Right renal cortex interstitium (tissue), 3 donors: ENCODE measurements at regions not wholly inside any gene's neighbourhood (a gene's known extent, or its start where the extent isn't known, plus 50 kb on each side); places are given as distances from the start of the nearest gene placed in this dataset.

Experiments
- DNase-seq, 3 donors: peaks; one replicate each; pipeline ENCODE4 v3.0.0-alpha.2; 2013; ENCODE audit warnings: low read depth in 3 of 3, low spot score in 2 of 3

GRCh38 chr10:4456279-4456678, 369.7 kb upstream of the AKR1E2 start:
- DNase-seq, result no peak

GRCh38 chr10:4453950-4454349, 372.1 kb upstream of the AKR1E2 start:
- no peak for DNase-seq

- no peak for DNase-seq
These were observed 372.7 kb upstream of the AKR1E2 start for GRCh38 chr10:4453276-4453675.

- DNase-seq, result no peak
These were observed 374.8 kb upstream of the AKR1E2 start for GRCh38 chr10:4450981-4451908.

- DNase-seq, result no peak
These were observed 375.8 kb upstream of the AKR1E2 start for GRCh38 chr10:4450169-4450568.

GRCh38 chr10:4448030-4448429, 378.0 kb upstream of the AKR1E2 start:
- no peak for DNase-seq

- DNase-seq, result no peak
These were observed 382.6 kb upstream of the AKR1E2 start for GRCh38 chr10:4443419-4443818.

GRCh38 chr10:4442296-4442695, 383.7 kb upstream of the AKR1E2 start:
- no peak for DNase-seq

GRCh38 chr10:4440260-4440659, 385.7 kb upstream of the AKR1E2 start:
- no peak for DNase-seq

GRCh38 chr10:4437791-4438190, 388.2 kb upstream of the AKR1E2 start:
- DNase-seq, result no peak

GRCh38 chr10:4437061-4437460, 388.9 kb upstream of the AKR1E2 start:
- DNase-seq, result no peak

- DNase-seq, result no peak
These were observed 389.9 kb upstream of the AKR1E2 start for GRCh38 chr10:4436103-4436502.

- DNase-seq, result peak; percentile 34 to 55 (median 45)
These were observed 391.4 kb upstream of the AKR1E2 start for GRCh38 chr10:4434516-4435071.

GRCh38 chr10:4434105-4434504, 391.9 kb upstream of the AKR1E2 start:
- DNase-seq, result peak in 1 of 3 donors; percentile 9

GRCh38 chr10:4431114-4431863, 394.7 kb upstream of the AKR1E2 start:
- no peak for DNase-seq

GRCh38 chr10:4429571-4429970, 396.4 kb upstream of the AKR1E2 start:
- no peak for DNase-seq

GRCh38 chr10:4427532-4427931, 398.5 kb upstream of the AKR1E2 start:
- DNase-seq, result no peak

- DNase-seq, result no peak
These were observed 399.1 kb upstream of the AKR1E2 start for GRCh38 chr10:4426866-4427265.

- no peak for DNase-seq
These were observed 416.7 kb upstream of the AKR1E2 start for GRCh38 chr10:4409319-4409718.

- no peak for DNase-seq
These were observed 418.2 kb upstream of the AKR1E2 start for GRCh38 chr10:4407783-4408182.

GRCh38 chr10:4405828-4406227, 420.2 kb upstream of the AKR1E2 start:
- no peak for DNase-seq
